OCI-LY3 (cell line): ENCODE measurements at regions not wholly inside any gene's neighbourhood (a gene's known extent, or its start where the extent isn't known, plus 50 kb on each side); places are given as distances from the start of the nearest gene placed in this dataset.

Source experiments
- CTCF ChIP-seq: fragments of 200-600, 300-600 bp; sonication (generic); IDR thresholded peaks from 2 replicates; pipeline ENCODE4 v1.5.1; 2014; ENCODE audit warnings: antibody characterized with exemption, low read length, low read depth
- EZH2phosphoT487 ChIP-seq: fragments of 200-600 bp; shearing (Covaris generic); IDR thresholded peaks from 2 replicates; pipeline ENCODE4 v1.6.1; 2018; ENCODE audit warnings: antibody characterized with exemption, mixed run types, low read depth

- TF ChIP-seq CTCF (no peak), EZH2phosphoT487 (no peak)
Observed at GRCh38 chr11:62062223-62062861, 61.5 kb upstream of the INCENP start.
